RWPE1 (cell line): ENCODE measurements at regions not wholly inside any gene's neighbourhood (a gene's known extent, or its start where the extent isn't known, plus 50 kb on each side); places are given as distances from the start of the nearest gene placed in this dataset.

Experiments
- CTCF ChIA-PET: fragments of 350-600 bp; sonication (Branson Sonifier 250); formaldehyde crosslinking; extraction: SDS; loops from one replicate; lab custom pipeline; 2021; lab: Yijun Ruan, JAX
- POLR2A ChIA-PET: fragments of 400-600 bp; formaldehyde crosslinking; extraction: SDS; loops from one replicate; lab custom pipeline; 2020; ENCODE audit warnings: antibody characterized with exemption; ENCODE audit not compliant: low non-redundant PET; lab: Yijun Ruan, JAX
- DNase-seq: peaks from one replicate; pipeline ENCODE4 v3.0.0; 2012; ENCODE audit warnings: low spot score
- H3K27ac ChIP-seq: fragments of 450-650 bp; 2 replicates; pipeline ENCODE4 v1.5.1; 2017
- CTCF ChIP-seq: fragments of 450-650 bp; conservative IDR thresholded peaks from 2 replicates; pipeline ENCODE4 v1.5.1; 2017; ENCODE audit warnings: low read depth, mild to moderate bottlenecking

GRCh38 chr3:159151130-159151529 is 349.3 kb downstream of the MFSD1 start:
- DNase-seq, result no peak
- POLR2A ChIA-PET, result no interaction called here
- no peak for TF ChIP-seq CTCF
- CTCF ChIA-PET, result no interaction called here
- no peak overlapping the region for H3K27ac ChIP-seq

GRCh38 chr3:159157275-159157674 is 355.4 kb downstream of the MFSD1 start:
- no peak for DNase-seq
- H3K27ac ChIP-seq, result no peak overlapping the region
- CTCF ChIA-PET, result no interaction called here
- TF ChIP-seq CTCF, result no peak
- POLR2A ChIA-PET, result no interaction called here

- TF ChIP-seq CTCF, result no peak
- CTCF ChIA-PET, result no interaction called here
- POLR2A ChIA-PET, result no interaction called here
- DNase-seq, result peak; percentile 13
- H3K27ac ChIP-seq, result no peak overlapping the region
These were observed 356.4 kb downstream of the MFSD1 start for GRCh38 chr3:159158213-159158612.

- ChIA-PET CTCF (interaction anchor here (0.7 kb wide), 1 partner anchor 198 kb away, joined by 3 read pairs; no protein-coding TSS in a partner anchor), POLR2A (no interaction called here)
- no peak for TF ChIP-seq CTCF
- DNase-seq, result no peak
- no peak overlapping the region for H3K27ac ChIP-seq
These were observed 356.9 kb downstream of the MFSD1 start for GRCh38 chr3:159158801-159159200.

GRCh38 chr3:159159546-159159945 is 357.7 kb downstream of the MFSD1 start:
- H3K27ac ChIP-seq, result no peak overlapping the region
- ChIA-PET POLR2A (no interaction called here), CTCF (no interaction called here)
- TF ChIP-seq CTCF, result no peak
- no peak for DNase-seq

- H3K27ac ChIP-seq, result no peak overlapping the region
- TF ChIP-seq CTCF, result no peak
- no peak for DNase-seq
- POLR2A ChIA-PET, result no interaction called here
- CTCF ChIA-PET, result no interaction called here
These were observed 361.8 kb downstream of the MFSD1 start for GRCh38 chr3:159163656-159164055.

- no peak for DNase-seq
- no peak overlapping the region for H3K27ac ChIP-seq
- CTCF ChIA-PET, result no interaction called here
- POLR2A ChIA-PET, result no interaction called here
- TF ChIP-seq CTCF, result no peak
These were observed 364.1 kb downstream of the MFSD1 start for GRCh38 chr3:159165961-159166360.
